ENCODE measurements at regions not wholly inside any gene's neighbourhood (a gene's known extent, or its start where the extent isn't known, plus 50 kb on each side); places are given as distances from the start of the nearest gene placed in this dataset.

- TF ChIP-seq CTCF (IDR thresholded peaks at IDR 0.05) (no peak), POLR2A (IDR thresholded peaks at IDR 0.05) (no peak)
Observed at GRCh38 chr11:86192519-86193257, 51.9 kb upstream of the EED start.
